ENCODE measurements at regions not wholly inside any gene's neighbourhood (a gene's known extent, or its start where the extent isn't known, plus 50 kb on each side); places are given as distances from the start of the nearest gene placed in this dataset. TPM values are rescaled to one million over a fixed set of nuclear protein-coding genes. Genes with fewer than 3 reads are reported as not detected.

DNA sequence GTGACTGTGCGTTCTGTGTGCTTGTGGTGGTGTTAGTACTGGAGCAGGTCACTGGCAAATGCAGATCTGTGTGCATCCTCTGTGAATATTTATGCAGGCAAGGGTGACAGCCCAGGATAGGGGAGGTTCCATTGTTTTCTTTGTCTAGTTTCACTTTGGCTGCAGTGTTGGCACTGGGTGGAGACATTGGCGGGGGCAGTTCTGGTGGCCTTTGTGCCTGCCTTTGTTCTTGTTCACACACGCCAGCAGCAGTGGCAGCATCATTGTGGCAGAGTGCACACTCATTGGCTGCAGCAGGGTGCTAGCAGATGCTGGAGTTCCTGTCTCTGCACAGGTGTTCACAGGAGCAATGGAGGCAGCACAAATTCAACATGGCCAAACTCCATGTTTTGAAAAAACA, 495.3 kb downstream of the UBE2NL start:
- Histone ChIP-seq H3K4me3 (no peak overlapping the region), H4K20me1 (ENCODE audit: insufficient read depth, poor library complexity, severe bottlenecking) (no peaks in the 10 kb centered on the region), H2AFZ (no peak overlapping the region), H3K36me3 (replicated peaks; ENCODE audit: insufficient read depth, low read depth) (no peaks in the 10 kb centered on the region), H3K9me3 (ENCODE audit: low read depth) (no peaks in the 10 kb centered on the region), H3K27me3 (no peaks in the 10 kb centered on the region), H3K27ac (no peak overlapping the region), H3K4me2 (no peak overlapping the region), H3K4me1 (ENCODE audit: insufficient read depth) (no peaks in the 10 kb centered on the region), H3K9me2 (replicated peaks; ENCODE audit: insufficient read depth) (no peaks in the 10 kb centered on the region), H3K79me2 (no peaks in the 10 kb centered on the region)
- 74% methylated on average over 3 of the region's 3 CpGs for WGBS (ENCODE audit: low lambda C conversion rate, missing lambda C conversion rate)
- no peak for DNase-seq (ENCODE audit: low spot score)
- TF ChIP-seq, protein P1, sequence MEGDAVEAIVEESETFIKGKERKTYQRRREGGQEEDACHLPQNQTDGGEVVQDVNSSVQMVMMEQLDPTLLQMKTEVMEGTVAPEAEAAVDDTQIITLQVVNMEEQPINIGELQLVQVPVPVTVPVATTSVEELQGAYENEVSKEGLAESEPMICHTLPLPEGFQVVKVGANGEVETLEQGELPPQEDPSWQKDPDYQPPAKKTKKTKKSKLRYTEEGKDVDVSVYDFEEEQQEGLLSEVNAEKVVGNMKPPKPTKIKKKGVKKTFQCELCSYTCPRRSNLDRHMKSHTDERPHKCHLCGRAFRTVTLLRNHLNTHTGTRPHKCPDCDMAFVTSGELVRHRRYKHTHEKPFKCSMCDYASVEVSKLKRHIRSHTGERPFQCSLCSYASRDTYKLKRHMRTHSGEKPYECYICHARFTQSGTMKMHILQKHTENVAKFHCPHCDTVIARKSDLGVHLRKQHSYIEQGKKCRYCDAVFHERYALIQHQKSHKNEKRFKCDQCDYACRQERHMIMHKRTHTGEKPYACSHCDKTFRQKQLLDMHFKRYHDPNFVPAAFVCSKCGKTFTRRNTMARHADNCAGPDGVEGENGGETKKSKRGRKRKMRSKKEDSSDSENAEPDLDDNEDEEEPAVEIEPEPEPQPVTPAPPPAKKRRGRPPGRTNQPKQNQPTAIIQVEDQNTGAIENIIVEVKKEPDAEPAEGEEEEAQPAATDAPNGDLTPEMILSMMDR (IDR thresholded peaks at IDR 0.05; ENCODE audit: poor library complexity) = no peak
- TF ChIP-seq EZH2 (IDR thresholded peaks at IDR 0.05; ENCODE audit: borderline replicate concordance) (no peak), EZH2phosphoT487 (IDR thresholded peaks at IDR 0.05; ENCODE audit: low read depth, severe bottlenecking, unreplicated experiment) (no peak)

DNA sequence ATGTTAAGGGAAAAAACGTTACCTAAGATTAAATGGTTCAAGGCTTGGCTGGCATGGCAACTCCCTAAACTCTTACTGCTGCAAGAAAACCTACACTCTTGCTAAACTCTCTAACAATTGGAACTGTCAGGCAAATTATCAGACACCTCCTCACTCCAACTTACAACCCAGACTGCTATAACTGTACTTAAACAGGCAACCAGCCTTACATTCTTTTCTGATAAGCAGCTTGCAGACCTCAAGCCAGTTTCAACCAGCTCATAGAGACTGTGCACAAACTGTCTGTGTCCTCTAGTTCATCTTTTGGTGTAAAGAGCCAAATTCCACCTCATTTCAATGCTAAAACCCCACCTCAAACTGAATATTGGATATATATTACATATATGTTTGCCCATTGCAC, 504.9 kb downstream of the UBE2NL start:
- no peaks in the 10 kb centered on the region for H4K20me1 ChIP-seq (ENCODE audit: insufficient read depth, poor library complexity, severe bottlenecking)
- H3K79me2 ChIP-seq = no peaks in the 10 kb centered on the region
- H3K9me3 ChIP-seq (ENCODE audit: low read depth) = no peaks in the 10 kb centered on the region
- TF ChIP-seq EZH2 (IDR thresholded peaks at IDR 0.05; ENCODE audit: borderline replicate concordance) (no peak), EZH2phosphoT487 (IDR thresholded peaks at IDR 0.05; ENCODE audit: low read depth, severe bottlenecking, unreplicated experiment) (no peak)
- TF ChIP-seq, protein P1 (IDR thresholded peaks at IDR 0.05; ENCODE audit: poor library complexity) = no peak
- no peak overlapping the region for H2AFZ ChIP-seq
- H3K9me2 ChIP-seq (replicated peaks; ENCODE audit: insufficient read depth) = no peaks in the 10 kb centered on the region
- no peak overlapping the region for H3K4me3 ChIP-seq
- H3K27ac ChIP-seq = no peak overlapping the region
- DNase-seq (ENCODE audit: low spot score) = no peak
- no peak overlapping the region for H3K4me2 ChIP-seq
- no peaks in the 10 kb centered on the region for H3K4me1 ChIP-seq (ENCODE audit: insufficient read depth)
- H3K27me3 ChIP-seq = no peaks in the 10 kb centered on the region
- H3K36me3 ChIP-seq (replicated peaks; ENCODE audit: insufficient read depth, low read depth) = no peaks in the 10 kb centered on the region
- 53% methylated on average over 1 of the region's 1 CpG for whole genome bisulfite sequencing (ENCODE audit: low lambda C conversion rate, missing lambda C conversion rate)

Small RNA genes in the stretch of these regions (small RNA-seq; reads per million reads assigned to genes)
- not detected for gene AC234064.1

All from hepatocyte (in vitro differentiated cells).